Keratinocyte (primary cell): ENCODE measurements at regions not wholly inside any gene's neighbourhood (a gene's known extent, or its start where the extent isn't known, plus 50 kb on each side); places are given as distances from the start of the nearest gene placed in this dataset.
"Not testable (repeated sequence)": the region's sequence is repeated elsewhere in the genome, so short reads cannot be mapped to it uniquely, and the experiment has no call there.

Source experiments
- DNase-seq: peaks from one replicate; pipeline ENCODE4 v3.0.0-alpha.2; 2011; ENCODE audit warnings: low read depth, missing footprints, low spot score
- FAIRE-seq: peaks from 2 replicates; lab custom pipeline; 2011; peaks lifted over from hg19 to GRCh38; lab: Jason Lieb, UNC
- H2AFZ ChIP-seq: 2 replicates; pipeline ENCODE4 v1.6.0; 2012; ENCODE audit warnings: low read length, control low read depth, inconsistent platforms; ENCODE audit not compliant: control insufficient read depth
- H3K27ac ChIP-seq: 2 replicates; pipeline ENCODE4 v1.5.1; 2011; ENCODE audit warnings: low read length; ENCODE audit not compliant: control insufficient read depth, insufficient read depth
- H3K27me3 ChIP-seq: 3 replicates; pipeline ENCODE4 v1.6.0; 2011; ENCODE audit warnings: low read length; ENCODE audit not compliant: control insufficient read depth, insufficient read depth; ENCODE audit errors: extremely low read depth
- H3K36me3 ChIP-seq, 2 experiments: 2 replicates in 1 of 2; 3 replicates in 1 of 2; pipeline ENCODE4 v1.5.1; 2011; ENCODE audit warnings: low read length in 2 of 2, mild to moderate bottlenecking in 1 of 2; ENCODE audit not compliant: control insufficient read depth in 2 of 2, insufficient read depth in 2 of 2; ENCODE audit errors: extremely low read depth in 1 of 2
- H3K4me1 ChIP-seq: 3 replicates; pipeline ENCODE4 v1.5.1; 2011; ENCODE audit warnings: low read length; ENCODE audit not compliant: control insufficient read depth, insufficient read depth; ENCODE audit errors: extremely low read depth
- H3K4me2 ChIP-seq: 3 replicates; pipeline ENCODE4 v1.6.0; 2011; ENCODE audit warnings: low read depth, low read length; ENCODE audit not compliant: control insufficient read depth, insufficient read depth; ENCODE audit errors: extremely low read depth
- H3K4me3 ChIP-seq, 3 experiments: fragments of 200-600 bp in 1 of 3; sonication (generic) in 1 of 3; 2 replicates in 2 of 3; 3 replicates in 1 of 3; pipeline ENCODE4 v1.5.1; 2011 to 2016; ENCODE audit warnings: low read length in 3 of 3, mild to moderate bottlenecking in 3 of 3, control low read depth in 2 of 3, inconsistent platforms in 1 of 3, low read depth in 1 of 3, mixed read lengths in 1 of 3, mixed run types in 1 of 3, moderate library complexity in 1 of 3; ENCODE audit not compliant: control insufficient read depth in 2 of 3, insufficient read depth in 2 of 3; ENCODE audit errors: extremely low read depth in 1 of 3
- H3K79me2 ChIP-seq: 2 replicates; pipeline ENCODE4 v1.6.0; 2012; ENCODE audit warnings: low read length; ENCODE audit not compliant: control insufficient read depth, insufficient read depth
- H3K9ac ChIP-seq: 3 replicates; pipeline ENCODE4 v1.6.0; 2011; ENCODE audit warnings: low read length; ENCODE audit not compliant: control insufficient read depth, insufficient read depth; ENCODE audit errors: extremely low read depth
- H3K9me1 ChIP-seq: 3 replicates; pipeline ENCODE4 v1.6.0; 2011; ENCODE audit warnings: low read length; ENCODE audit not compliant: control insufficient read depth, insufficient read depth; ENCODE audit errors: extremely low read depth
- H3K9me3 ChIP-seq: 2 replicates; pipeline ENCODE4 v1.5.1; 2012; ENCODE audit warnings: low read depth, low read length; ENCODE audit not compliant: control insufficient read depth
- H4K20me1 ChIP-seq: 3 replicates; pipeline ENCODE4 v1.6.0; 2011; ENCODE audit warnings: low read length; ENCODE audit not compliant: control insufficient read depth, insufficient read depth; ENCODE audit errors: extremely low read depth
- CTCF ChIP-seq, 3 experiments: IDR thresholded peaks in 1 of 3; conservative IDR thresholded peaks in 1 of 3; optimal IDR thresholded peaks in 1 of 3; 2 replicates in 2 of 3; 3 replicates in 1 of 3; pipeline versions ENCODE3 to v1.5.1; 2011; ENCODE audit warnings: low read length in 3 of 3, mild to moderate bottlenecking in 3 of 3, moderate library complexity in 2 of 3, control low read depth in 1 of 3, inconsistent platforms in 1 of 3; ENCODE audit not compliant: insufficient read depth in 2 of 3; ENCODE audit errors: extremely low read depth in 1 of 3
- EZH2 ChIP-seq: IDR thresholded peaks from one replicate; pipeline ENCODE4 v1.6.1; 2012; ENCODE audit warnings: inconsistent platforms, mild to moderate bottlenecking, low read length, moderate library complexity
- dilution Hi-C: fragments of 300-500 bp; cut with MboI; formaldehyde crosslinking; loops from one replicate; pipeline ENCODE4 v1.7.0; 2020; ENCODE audit warnings: low sequenced_read_pairs; ENCODE audit not compliant: extremely low pct_ligation_motif_present

DNA sequence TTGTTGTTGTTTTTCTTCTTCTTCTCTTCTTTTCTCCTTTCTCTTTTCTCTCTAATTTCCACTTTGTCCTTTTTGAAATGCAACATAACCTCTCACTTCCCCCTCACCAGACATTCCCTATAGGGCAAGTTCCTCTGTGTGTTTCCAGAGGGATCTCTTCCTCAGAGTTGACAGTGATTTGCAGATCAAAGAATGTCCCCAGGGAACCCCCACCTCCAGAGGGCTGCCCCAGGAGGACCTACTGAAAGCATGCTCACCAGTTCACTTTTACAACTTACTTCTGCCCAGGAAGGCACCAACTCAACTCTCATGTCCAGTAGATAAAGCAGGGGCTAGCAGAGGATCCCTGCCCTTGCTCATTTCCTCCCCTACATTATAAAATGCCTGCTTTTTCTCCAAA lies 1648.0 kb downstream of the PCDH9 start:
- no peaks in the 10 kb centered on the region for H3K9me3 ChIP-seq
- H3K4me2 ChIP-seq: no peak overlapping the region
- DNase-seq: no peak
- H3K27ac ChIP-seq: no peak overlapping the region
- TF ChIP-seq CTCF (optimal IDR thresholded peaks at IDR 0.05 in 1 of 3, IDR thresholded peaks at IDR 0.05 in 1 of 3, conservative IDR thresholded peaks at IDR 0.05 in 1 of 3; ENCODE audit: extremely low read depth in 1 of 3, insufficient read depth in 2 of 3, low read length in 3 of 3) (no peak), EZH2 (no peak)
- H3K4me3 ChIP-seq: no peak overlapping the region
- no peak for FAIRE-seq
- H3K27me3 ChIP-seq: no peaks in the 10 kb centered on the region
- no peaks in the 10 kb centered on the region for H3K79me2 ChIP-seq
- dilution Hi-C loops: no loop called here
- H3K4me1 ChIP-seq: no peaks in the 10 kb centered on the region
- no peaks in the 10 kb centered on the region for H3K36me3 ChIP-seq
- H3K9ac ChIP-seq: no peak overlapping the region
- H2AFZ ChIP-seq: no peak overlapping the region
- no peaks in the 10 kb centered on the region for H3K9me1 ChIP-seq
- no peaks in the 10 kb centered on the region for H4K20me1 ChIP-seq

- H3K9me3 ChIP-seq, H3K4me3 ChIP-seq, H3K79me2 ChIP-seq, DNase-seq, H3K36me3 ChIP-seq, H2AFZ ChIP-seq, H3K4me2 ChIP-seq, H3K27me3 ChIP-seq, dilution Hi-C loops, H3K9ac ChIP-seq, H3K9me1 ChIP-seq, H3K27ac ChIP-seq, H3K4me1 ChIP-seq, FAIRE-seq, H4K20me1 ChIP-seq: not testable (repeated sequence)
Observed at GRCh38 chr13:65564561-65564960, 1665.6 kb downstream of the PCDH9 start.

GRCh38 chr13:65562305-65562704 lies 1667.8 kb downstream of the PCDH9 start:
- TF ChIP-seq EZH2 (no peak), CTCF (optimal IDR thresholded peaks at IDR 0.05 in 1 of 3, IDR thresholded peaks at IDR 0.05 in 1 of 3, conservative IDR thresholded peaks at IDR 0.05 in 1 of 3; ENCODE audit: extremely low read depth in 1 of 3, insufficient read depth in 2 of 3, low read length in 3 of 3) (no peak)
- H3K4me3 ChIP-seq: no peak overlapping the region
- no peak overlapping the region for H3K9ac ChIP-seq
- H4K20me1 ChIP-seq: no peaks in the 10 kb centered on the region
- H3K4me1 ChIP-seq: no peaks in the 10 kb centered on the region
- no peaks in the 10 kb centered on the region for H3K36me3 ChIP-seq
- dilution Hi-C loops: no loop called here
- no peak for FAIRE-seq
- no peak overlapping the region for H3K4me2 ChIP-seq
- no peaks in the 10 kb centered on the region for H3K9me3 ChIP-seq
- no peak overlapping the region for H3K27ac ChIP-seq
- H3K27me3 ChIP-seq: no peaks in the 10 kb centered on the region
- no peaks in the 10 kb centered on the region for H3K79me2 ChIP-seq
- H2AFZ ChIP-seq: no peak overlapping the region
- no peaks in the 10 kb centered on the region for H3K9me1 ChIP-seq
- DNase-seq: no peak
